Astrocyte (in vitro differentiated cells and primary cell): ENCODE measurements at regions not wholly inside any gene's neighbourhood (a gene's known extent, or its start where the extent isn't known, plus 50 kb on each side); places are given as distances from the start of the nearest gene placed in this dataset.
A peak's percentile ranks its signal among the peaks of the same experiment; 100 is the strongest.

ENCODE experiments used
- DNase-seq: peaks from one replicate; pipeline ENCODE4 v3.0.0-alpha.2; 2010; ENCODE audit warnings: low read depth
- FAIRE-seq: peaks from 2 replicates; lab custom pipeline; 2011; peaks lifted over from hg19 to GRCh38; lab: Jason Lieb, UNC
- H2AFZ ChIP-seq: 2 replicates; pipeline ENCODE4 v1.6.0; 2012; ENCODE audit warnings: low read depth, low read length, inconsistent platforms
- H3K27ac ChIP-seq: 2 replicates; pipeline ENCODE4 v1.5.1; 2011; ENCODE audit warnings: low read depth, low read length, inconsistent platforms
- H3K27me3 ChIP-seq: 2 replicates; pipeline ENCODE4 v1.6.0; 2011; ENCODE audit warnings: low read length, inconsistent platforms; ENCODE audit not compliant: insufficient read depth
- H3K36me3 ChIP-seq: 2 replicates; pipeline ENCODE4 v1.5.1; 2011; ENCODE audit warnings: low read length, inconsistent platforms; ENCODE audit not compliant: insufficient read depth
- H3K4me1 ChIP-seq: 2 replicates; pipeline ENCODE4 v1.5.1; 2011; ENCODE audit warnings: low read length, inconsistent platforms; ENCODE audit not compliant: insufficient read depth
- H3K4me2 ChIP-seq: 2 replicates; pipeline ENCODE4 v1.6.0; 2012; ENCODE audit warnings: low read length, inconsistent platforms
- H3K4me3 ChIP-seq: 2 replicates; pipeline ENCODE4 v1.5.1; 2011; ENCODE audit warnings: low read depth, mild to moderate bottlenecking, low read length, inconsistent platforms; ENCODE audit not compliant: insufficient read depth
- H3K79me2 ChIP-seq: 2 replicates; pipeline ENCODE4 v1.6.0; 2012; ENCODE audit warnings: mild to moderate bottlenecking, low read length, inconsistent platforms; ENCODE audit not compliant: insufficient read depth
- H3K9ac ChIP-seq: 2 replicates; pipeline ENCODE4 v1.6.0; 2012; ENCODE audit warnings: mild to moderate bottlenecking, low read length, inconsistent platforms
- H3K9me3 ChIP-seq: 2 replicates; pipeline ENCODE4 v1.5.1; 2012; ENCODE audit warnings: low read depth, mild to moderate bottlenecking, low read length, inconsistent platforms; ENCODE audit not compliant: insufficient read depth
- H4K20me1 ChIP-seq: 2 replicates; pipeline ENCODE4 v1.6.0; 2012; ENCODE audit warnings: low read length, inconsistent platforms; ENCODE audit not compliant: insufficient read depth
- H3K27ac Mint-ChIP-seq: one replicate; pipeline ENCODE4 v1.8.0; 2021; ENCODE audit warnings: mild to moderate bottlenecking, mixed read lengths; ENCODE audit not compliant: unreplicated experiment
- H3K27me3 Mint-ChIP-seq: one replicate; pipeline ENCODE4 v1.8.0; 2021; ENCODE audit warnings: low read depth, mixed read lengths; ENCODE audit not compliant: unreplicated experiment
- H3K36me3 Mint-ChIP-seq: one replicate; pipeline ENCODE4 v1.8.0; 2021; ENCODE audit warnings: low read depth, mixed read lengths; ENCODE audit not compliant: unreplicated experiment
- H3K4me1 Mint-ChIP-seq: one replicate; pipeline ENCODE4 v1.8.0; 2021; ENCODE audit warnings: low read depth, mixed read lengths; ENCODE audit not compliant: unreplicated experiment
- H3K4me3 Mint-ChIP-seq: one replicate; pipeline ENCODE4 v1.8.0; 2021; ENCODE audit warnings: mild to moderate bottlenecking, moderate library complexity, mixed read lengths; ENCODE audit not compliant: unreplicated experiment
- H3K9me3 Mint-ChIP-seq: one replicate; pipeline ENCODE4 v1.8.0; 2021; ENCODE audit warnings: mild to moderate bottlenecking, mixed read lengths; ENCODE audit not compliant: unreplicated experiment
- CTCF ChIP-seq: IDR thresholded peaks from 2 replicates; pipeline ENCODE4 v1.5.1; 2011; ENCODE audit warnings: low read depth, mild to moderate bottlenecking, inconsistent platforms, low read length, moderate library complexity; ENCODE audit not compliant: insufficient read depth
- EZH2 ChIP-seq: IDR thresholded peaks from 2 replicates; pipeline ENCODE4 v1.6.1; 2012; ENCODE audit warnings: mild to moderate bottlenecking, low read length, inconsistent platforms; ENCODE audit not compliant: insufficient read depth

- Mint-ChIP-seq H3K27me3 (peaks cover 24% of the 10 kb centered on the region), H3K27ac (peak overlapping the region; percentile 38), H3K4me3 (no peak overlapping the region), H3K4me1 (peaks cover 22% of the 10 kb centered on the region), H3K36me3 (no peaks in the 10 kb centered on the region), H3K9me3 (peaks cover 8% of the 10 kb centered on the region)
- peaks cover 31% of the 10 kb centered on the region for H3K4me1 ChIP-seq
- no peaks in the 10 kb centered on the region for H3K27me3 ChIP-seq
- peak overlapping the region; percentile 54 for H3K4me2 ChIP-seq
- H3K4me3 ChIP-seq = no peak overlapping the region
- H3K79me2 ChIP-seq = no peaks in the 10 kb centered on the region
- peak overlapping the region; percentile 8 for H3K27ac ChIP-seq
- FAIRE-seq (no peak), DNase-seq (no peak)
- TF ChIP-seq EZH2 (no peak), CTCF (no peak)
- no peaks in the 10 kb centered on the region for H3K36me3 ChIP-seq
- peak overlapping the region; percentile 0 for H3K9ac ChIP-seq
- no peak overlapping the region for H2AFZ ChIP-seq
- no peaks in the 10 kb centered on the region for H4K20me1 ChIP-seq
- H3K9me3 ChIP-seq = peaks cover 4% of the 10 kb centered on the region
Observed at GRCh38 chr20:58111310-58112016, 117.0 kb downstream of the ANKRD60 start.

DNA sequence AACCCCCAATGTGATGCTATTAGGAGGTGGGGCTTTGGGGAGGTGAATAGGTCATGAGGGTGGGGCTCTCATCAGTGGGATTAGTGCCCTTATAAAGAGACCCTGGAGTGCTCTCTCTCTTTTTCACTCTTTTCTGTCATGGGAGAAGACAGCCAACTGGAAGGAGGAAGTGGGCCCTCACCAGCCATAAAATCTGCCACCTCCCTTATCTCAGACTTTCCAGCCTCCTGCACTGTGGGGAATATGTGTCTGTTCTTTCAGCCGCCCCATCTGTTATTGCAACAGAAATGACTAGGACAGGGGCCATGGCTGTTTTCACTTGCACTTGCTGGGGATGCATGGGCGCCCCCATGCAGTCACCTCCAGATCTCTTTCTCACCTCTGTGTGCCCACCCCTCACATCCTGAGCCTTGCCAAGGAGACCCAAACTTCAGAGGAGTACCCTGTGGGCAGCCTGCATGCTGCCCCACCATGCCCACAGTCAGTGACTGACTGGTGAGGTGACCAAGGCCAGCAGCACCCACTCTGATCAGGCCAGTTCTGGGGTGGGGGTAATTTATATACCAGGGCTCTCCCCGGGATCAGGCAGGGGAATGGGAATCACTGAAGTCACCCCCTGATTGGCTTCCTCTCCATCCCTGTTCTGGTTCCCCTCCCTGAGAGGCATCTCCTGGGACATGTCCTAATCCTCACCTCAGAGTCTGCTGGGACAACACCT lies 118.4 kb downstream of the ANKRD60 start:
- H3K9ac ChIP-seq = no peak overlapping the region
- H3K79me2 ChIP-seq = no peaks in the 10 kb centered on the region
- peak overlapping the region; percentile 69 for H3K27ac ChIP-seq
- Mint-ChIP-seq H3K36me3 (no peaks in the 10 kb centered on the region), H3K4me1 (peaks cover 22% of the 10 kb centered on the region), H3K27me3 (peaks cover 26% of the 10 kb centered on the region), H3K27ac (no peak overlapping the region), H3K4me3 (no peak overlapping the region), H3K9me3 (peaks cover 12% of the 10 kb centered on the region)
- H3K36me3 ChIP-seq = no peaks in the 10 kb centered on the region
- DNase-seq = no peak
- peak overlapping the region; percentile 20 for H3K4me2 ChIP-seq
- TF ChIP-seq CTCF (no peak), EZH2 (no peak)
- H3K4me3 ChIP-seq = no peak overlapping the region
- peaks cover 35% of the 10 kb centered on the region for H3K4me1 ChIP-seq
- H3K9me3 ChIP-seq = peaks cover 3% of the 10 kb centered on the region
- H2AFZ ChIP-seq = no peak overlapping the region
- no peak for FAIRE-seq
- H3K27me3 ChIP-seq = no peaks in the 10 kb centered on the region
- no peaks in the 10 kb centered on the region for H4K20me1 ChIP-seq
